ENCODE measurements at regions not wholly inside any gene's neighbourhood (a gene's known extent, or its start where the extent isn't known, plus 50 kb on each side); places are given as distances from the start of the nearest gene placed in this dataset.

DNA sequence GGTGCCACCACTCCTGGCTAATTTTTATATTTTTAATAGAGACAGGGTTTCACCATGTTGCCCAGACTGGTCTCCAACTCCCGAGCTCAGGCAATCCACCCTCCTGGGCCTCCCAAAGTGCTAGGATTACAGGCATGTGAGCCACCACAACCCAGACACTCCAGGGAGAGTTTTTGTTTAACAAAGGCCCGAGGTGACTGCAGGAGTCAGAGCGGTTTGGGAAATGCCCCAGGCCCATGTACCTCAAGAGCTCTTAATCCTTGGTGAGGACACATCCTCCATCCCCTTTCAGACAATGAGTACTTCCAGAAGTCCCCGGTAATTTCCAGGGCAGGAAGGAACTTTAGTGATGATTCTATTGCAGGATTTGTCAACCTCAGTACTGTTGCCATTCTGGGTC is 176.0 kb downstream of the ESRRB start:
- intact Hi-C loops (cut with micrococcal nuclease) = no loop called here

DNA sequence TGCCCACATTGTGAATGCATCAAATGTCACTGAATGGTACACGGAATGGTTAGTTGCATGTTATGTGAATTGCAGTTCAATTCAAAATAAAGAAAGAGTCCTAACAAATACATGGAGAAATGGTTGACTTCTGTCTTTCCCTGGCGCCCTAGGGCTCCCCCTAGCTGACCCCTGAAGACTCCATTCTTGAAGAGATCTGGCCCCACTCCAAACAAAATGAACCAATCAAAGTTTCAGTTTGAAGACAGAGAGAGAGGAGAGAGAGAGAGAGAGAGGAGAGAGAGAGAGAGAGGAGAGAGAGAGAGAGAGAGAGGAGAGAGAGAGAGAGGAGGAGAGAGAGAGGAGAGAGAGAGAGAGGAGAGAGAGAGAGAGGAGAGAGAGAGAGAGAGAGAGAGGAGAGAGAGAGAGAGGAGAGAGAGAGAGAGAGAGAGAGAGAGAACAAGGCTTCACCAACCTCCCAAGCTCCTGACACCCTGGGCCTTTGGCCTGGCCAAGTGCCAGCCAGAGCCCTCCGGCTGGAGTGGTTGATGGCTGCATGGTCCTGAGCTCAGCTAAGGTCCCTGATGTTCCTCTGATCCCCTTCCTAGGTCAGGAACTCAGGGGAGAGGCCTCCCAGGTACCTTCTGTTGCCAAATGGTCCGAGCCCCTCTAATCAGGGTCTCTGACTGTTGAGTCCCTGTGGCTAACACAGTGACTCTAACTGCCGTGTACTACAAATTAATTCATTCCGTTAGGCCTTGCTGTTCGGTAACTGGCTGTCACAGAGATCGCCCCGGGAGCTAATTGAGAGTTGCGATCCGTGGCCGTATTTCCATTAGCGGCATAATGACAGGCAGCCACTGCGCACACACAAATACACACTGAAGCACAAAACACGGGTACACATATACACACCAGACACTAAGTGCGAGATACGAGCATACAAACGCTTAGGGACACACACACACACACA is 188.8 kb downstream of the ESRRB start:
- intact Hi-C loops (cut with micrococcal nuclease) = no loop called here

DNA sequence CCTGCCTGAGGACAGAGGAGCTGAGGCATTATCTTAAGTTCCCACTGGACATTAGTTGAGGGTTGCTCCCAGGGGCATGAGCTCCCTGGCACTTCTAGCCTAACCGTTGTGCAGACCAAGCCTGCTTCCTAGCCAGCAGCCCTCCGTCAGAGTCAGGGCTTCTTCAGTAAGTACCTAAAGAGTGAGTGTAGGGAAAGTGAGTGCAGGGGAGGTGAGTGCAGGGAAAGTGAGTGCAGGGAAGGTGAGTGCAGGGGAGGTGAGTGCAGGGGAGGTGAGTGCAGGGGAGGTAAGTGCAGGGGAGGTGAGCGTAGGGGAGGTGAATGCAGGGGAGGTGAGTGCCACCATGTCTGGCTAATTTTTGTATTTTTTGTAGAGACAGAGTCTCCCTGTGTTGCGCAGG is 190.5 kb downstream of the ESRRB start:
- intact Hi-C loops (cut with micrococcal nuclease) = no loop called here

DNA sequence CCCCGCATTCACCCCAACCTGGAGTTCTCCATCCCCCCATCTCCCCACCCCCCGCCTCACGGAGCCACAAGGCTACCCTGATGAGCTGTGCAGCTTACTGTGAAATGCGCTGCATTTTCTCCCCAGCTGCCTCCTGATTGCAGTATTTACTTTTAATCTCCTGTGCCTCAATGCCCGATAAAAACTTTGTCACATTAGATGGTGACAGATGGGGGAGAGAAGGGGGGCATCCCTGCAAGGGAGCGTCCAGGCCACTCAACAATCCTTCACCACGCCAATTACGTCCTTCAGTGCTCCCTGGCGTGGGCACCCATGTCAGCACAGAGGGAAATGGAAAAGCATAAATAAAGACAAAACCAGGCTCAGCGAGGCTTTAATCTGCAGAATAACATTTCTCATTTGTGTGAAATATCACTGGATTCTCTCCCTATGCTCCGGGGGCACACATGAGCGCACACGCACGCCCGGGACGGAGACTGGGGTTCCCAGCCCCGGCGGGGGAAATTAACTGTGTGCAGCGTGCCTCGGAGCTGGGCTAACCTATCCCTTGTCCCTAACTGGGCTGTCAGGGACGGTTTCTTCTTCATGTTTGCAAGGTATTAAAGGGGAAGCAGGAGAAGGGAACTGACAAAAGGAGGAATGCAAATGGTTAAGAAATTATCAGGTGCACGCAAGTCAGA is 186.7 kb upstream of the VASH1 start:
- intact Hi-C loops (cut with micrococcal nuclease) = no loop called here

DNA sequence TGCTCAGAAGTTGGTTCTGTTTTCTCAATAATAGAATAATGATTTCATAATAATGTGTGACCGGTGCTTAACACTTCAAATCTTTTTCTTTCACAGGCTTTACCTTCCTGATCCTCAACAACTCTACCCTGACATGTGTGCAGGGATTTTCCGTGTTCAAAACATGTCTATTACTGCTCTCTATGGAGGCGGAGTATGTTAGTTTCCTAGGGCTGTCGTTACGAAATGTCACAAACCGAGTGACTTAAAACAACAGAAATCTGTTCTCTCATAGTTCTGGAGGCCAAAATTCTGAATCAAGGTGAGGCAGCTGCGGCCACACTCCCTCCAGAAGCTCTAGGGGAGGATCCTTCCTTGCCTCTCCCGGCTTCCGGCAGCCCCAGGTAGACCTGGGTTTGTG is 186.2 kb upstream of the VASH1 start:
- intact Hi-C loops (cut with micrococcal nuclease) = no loop called here

DNA sequence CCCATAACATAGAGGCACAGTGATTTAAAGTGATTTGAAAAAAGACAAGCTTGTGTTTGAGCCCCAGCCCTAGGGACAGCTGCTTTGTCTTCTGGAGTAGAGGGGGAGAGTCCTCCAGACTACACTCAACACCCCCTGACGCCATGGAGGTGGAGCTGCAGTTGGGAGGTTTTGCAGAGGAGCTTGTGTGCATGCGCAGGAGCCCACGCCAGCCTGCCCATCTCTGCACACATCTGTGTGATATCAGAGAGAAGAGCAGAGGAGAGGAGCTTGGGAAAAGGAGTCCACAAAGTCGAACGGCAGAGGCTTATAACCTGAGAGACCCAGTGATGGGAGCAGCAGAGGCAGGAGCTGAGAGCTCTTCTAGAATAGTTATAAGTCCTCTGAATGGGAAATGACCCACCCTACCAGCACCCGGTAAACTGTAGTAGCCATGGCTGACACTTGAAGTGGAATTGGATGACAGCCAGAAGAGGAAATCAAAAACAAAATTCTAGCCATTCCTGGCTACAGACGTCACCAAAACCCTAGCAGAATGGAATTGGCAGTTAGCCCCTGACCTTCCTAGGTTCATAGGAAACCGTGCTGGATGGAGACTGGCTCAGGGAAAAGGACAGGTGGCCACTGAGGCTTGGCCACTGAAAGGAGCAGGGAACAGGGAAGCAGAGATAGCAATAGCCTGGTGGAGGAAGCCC is 185.1 kb upstream of the VASH1 start:
- intact Hi-C loops (cut with micrococcal nuclease) = no loop called here

DNA sequence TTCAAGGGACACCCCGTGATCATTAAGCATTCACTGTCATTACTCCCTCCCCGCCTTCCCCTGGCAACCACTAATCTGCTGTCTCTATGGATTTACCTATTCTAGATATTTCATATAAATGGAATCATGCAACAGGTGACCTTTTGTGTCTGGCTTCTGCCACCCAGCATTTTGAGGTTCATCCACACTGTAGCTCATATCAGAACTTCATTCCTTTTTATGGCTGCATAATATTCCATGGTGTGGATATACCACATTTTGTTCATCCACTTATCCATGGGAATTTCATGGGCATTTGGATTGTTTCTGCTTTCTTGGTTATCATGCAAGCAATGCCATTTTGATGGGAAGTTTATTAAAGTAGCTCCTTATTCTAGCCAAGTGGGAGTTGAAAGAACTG is 184.2 kb upstream of the VASH1 start:
- intact Hi-C loops (cut with micrococcal nuclease) = no loop called here

DNA sequence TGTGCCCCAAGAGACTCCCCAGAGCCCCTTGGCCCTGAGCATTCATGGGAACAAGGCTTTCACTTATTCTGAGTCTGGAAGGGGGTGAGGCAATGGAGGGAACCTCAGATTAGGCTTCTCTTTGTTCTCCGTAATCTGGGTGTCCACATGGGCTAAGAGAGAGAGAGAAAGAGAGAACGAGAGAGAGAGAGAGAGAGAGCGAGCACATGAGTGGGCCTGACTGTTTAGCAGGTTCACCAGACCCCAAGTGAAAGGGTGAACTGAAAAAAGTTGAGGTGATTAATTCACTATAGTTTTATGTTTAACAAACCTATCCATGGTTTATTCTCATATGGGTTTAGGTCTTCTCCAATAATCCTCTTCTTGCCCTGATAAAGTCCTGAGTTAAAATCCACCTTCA is 183.4 kb upstream of the VASH1 start:
- intact Hi-C loops (cut with micrococcal nuclease) = no loop called here

DNA sequence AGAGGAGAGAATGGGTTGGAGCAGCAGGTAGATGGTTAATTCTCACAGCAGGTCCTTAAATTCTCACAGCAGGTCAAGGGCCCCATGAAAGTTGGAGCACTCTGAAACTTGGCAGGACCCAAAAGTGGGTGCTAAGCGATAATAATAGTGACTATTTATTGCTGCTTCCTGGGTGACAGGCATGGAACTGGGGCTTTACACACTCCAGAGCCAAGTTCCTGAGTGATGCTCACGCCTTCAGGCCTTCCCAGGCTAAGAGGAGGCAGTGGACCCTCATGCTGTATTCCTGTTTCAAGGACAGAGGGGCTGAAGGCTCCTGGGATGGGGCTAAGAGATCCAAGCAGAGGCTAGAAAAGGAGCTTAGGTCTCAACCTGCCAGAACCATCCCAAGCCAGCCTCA is 180.9 kb upstream of the VASH1 start:
- intact Hi-C loops (cut with micrococcal nuclease) = no loop called here

DNA sequence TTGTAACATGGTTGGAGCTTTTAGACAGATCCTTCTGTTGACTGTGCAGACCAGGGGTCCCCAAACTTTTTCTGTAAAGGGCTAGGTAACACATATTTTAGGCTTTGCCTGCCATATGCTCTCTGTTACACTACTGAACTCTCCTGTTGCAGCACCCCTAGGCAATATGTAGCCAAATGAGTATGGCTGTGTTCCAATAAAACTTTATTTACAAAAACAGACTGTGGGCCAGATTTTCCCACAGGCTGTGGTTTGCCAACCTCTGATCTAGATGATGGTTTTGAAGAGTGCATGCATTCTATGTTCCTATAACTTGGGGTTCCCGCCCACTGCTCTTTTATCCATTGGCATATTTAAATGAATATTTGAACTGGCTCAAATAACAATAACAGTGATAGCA is 180.3 kb upstream of the VASH1 start:
- intact Hi-C loops (cut with micrococcal nuclease) = no loop called here

DNA sequence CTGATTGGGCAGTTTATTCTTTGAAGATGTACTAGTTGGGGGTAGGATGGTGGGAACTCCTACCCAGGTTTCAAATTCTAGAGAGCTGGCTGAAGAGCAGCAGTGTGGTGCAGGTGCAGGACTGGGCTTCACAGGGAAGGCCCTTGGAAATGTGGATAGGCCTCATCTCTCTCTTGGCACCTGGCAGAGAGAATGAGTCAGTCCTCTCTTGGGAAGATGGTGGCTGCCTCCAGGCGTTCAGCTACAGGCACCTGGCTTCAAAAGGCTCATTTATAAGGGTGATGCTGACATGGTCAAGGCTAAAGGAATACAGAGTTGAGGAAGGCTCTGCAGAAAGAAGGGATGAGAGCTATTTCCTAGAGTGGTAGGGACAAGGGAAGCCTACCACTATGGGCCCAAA is 179.7 kb upstream of the VASH1 start:
- intact Hi-C loops (cut with micrococcal nuclease) = no loop called here

DNA sequence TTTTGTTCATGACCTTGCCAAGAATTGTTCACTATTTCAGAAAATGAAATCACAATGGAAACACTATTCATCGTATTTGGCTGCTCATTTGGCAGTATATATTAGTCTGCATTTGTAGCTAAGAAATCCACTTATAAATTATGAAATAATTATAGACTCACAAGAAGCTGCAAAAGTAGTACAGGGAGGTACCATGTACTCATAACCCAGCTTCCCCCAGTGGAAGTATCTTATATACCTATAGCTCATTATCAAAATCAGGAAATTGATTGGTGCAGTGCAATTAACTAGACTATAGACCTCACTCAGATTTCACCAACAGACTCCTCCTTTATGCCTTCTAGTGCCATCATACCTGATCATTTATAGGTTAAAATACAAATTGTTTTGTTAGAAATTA is 178.8 kb upstream of the VASH1 start:
- intact Hi-C loops (cut with micrococcal nuclease) = no loop called here

DNA sequence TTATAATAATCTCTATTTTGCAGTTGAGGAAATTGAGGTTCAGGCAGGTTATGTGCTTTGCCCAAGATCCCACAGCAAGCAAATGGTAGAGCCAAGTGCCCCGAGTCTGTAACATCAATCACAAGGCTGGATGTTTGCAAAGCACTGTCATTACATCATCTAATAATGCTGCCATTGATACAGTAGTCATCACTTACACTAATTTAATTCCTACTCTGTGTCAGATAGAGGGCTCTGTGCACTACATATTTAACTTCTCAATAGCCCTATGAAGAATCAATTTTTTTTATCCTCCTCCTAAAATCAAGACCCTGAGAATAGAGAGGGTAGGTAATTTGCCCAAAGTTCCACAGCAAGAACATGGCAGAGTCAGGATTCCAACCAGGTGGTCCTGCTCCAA is 178.1 kb upstream of the VASH1 start:
- intact Hi-C loops (cut with micrococcal nuclease) = no loop called here

DNA sequence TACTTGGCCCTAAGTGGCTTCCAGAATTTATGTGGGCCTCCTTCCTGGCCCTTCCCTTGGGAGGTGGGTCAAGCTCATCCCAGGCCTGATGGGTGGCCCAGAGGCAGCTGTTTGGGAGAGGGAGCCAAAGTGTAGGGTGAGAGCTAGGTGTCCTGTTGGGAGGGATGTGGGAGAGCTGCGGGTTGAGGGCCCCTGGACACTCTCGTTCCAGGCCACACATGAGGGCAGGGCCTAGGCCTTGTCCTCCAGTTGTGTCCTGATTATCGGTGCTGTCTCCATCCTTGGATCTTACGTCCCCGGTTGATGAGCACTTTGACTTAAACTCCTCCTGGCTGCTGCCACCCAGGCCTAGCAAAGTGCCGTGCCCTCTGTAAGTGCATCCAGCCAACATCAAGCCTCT is 177.5 kb upstream of the VASH1 start:
- intact Hi-C loops (cut with micrococcal nuclease) = no loop called here

DNA sequence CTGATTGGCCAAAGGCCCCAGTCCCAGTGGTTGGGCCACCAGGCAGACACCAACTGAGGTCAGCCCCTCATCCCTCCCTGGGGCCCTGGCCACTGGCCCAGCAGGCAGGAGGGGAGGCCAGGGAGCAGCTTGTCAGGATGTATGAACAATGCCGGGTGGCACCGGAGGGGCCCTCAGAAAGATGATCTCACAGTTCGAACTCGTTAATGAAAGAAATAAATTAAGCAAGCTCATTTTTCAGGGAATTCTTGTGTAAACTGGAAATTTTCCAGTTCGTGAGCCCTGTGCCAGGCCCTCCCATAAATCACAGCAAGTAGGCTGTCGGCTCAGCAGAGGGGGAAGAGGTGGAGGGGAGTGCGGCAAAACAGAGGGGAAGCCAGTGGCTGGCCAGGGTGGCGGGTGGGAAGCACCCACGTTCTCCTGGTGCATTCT is 177.0 kb upstream of the VASH1 start:
- intact Hi-C loops (cut with micrococcal nuclease) = no loop called here

DNA sequence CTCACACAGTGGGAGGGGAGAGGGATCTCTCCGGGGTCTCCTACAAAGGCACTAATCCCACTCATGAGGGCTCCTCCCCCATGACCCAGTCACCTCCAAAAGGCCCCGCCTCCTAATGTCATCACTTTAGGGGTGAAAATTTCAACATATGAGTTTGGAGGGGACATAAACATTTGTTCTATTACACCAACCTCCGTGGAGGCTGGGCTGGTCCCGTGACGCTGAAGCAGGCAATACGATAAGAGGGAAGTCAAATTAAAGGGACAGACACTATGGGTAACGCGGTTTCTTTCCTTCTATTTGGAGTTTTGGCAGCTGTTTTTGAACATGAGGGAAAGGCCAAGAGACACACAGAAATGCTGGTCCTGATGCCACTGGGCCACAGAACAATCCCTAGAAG is 175.7 kb upstream of the VASH1 start:
- intact Hi-C loops (cut with micrococcal nuclease) = no loop called here

DNA sequence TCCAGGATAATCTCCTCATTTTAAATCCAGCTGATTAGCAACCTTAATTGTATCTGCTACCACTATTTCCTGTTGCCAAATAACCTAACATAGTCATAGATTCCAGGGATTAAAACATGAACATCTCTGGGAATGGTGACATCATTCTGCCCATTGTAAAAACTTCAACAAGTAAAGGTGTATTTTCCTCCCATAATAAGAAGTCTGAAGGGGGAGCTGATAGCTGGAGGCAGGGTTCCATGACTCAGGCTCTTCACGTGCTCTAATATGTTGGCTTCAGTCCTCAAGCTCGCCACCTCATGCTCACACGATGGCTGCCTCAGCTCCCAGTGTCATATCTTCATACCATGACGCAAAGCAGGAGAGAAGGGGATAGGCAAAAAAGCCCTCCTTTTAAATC is 172.0 kb upstream of the VASH1 start:
- intact Hi-C loops (cut with micrococcal nuclease) = no loop called here

DNA sequence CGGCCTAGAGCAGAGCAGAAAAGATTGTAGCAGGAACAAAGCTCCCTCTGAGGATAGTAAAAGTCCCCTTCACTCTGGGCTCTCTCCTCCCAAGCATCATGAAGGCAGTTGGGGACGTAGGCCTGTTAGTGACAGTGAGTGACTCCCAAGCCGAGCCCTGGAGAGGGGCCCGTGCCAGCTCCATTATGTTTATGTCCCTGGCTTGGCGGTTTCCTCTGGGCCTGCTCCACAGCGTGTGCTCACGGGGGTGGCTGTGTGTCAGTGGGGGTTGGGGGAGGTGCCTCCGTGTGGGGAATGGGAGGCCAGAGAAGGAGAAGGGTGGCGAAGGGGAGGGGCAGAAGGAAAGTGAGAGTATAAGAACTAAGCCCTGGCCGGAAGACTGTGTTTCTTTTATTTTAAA is 170.0 kb upstream of the VASH1 start:
- intact Hi-C loops (cut with micrococcal nuclease) = no loop called here

DNA sequence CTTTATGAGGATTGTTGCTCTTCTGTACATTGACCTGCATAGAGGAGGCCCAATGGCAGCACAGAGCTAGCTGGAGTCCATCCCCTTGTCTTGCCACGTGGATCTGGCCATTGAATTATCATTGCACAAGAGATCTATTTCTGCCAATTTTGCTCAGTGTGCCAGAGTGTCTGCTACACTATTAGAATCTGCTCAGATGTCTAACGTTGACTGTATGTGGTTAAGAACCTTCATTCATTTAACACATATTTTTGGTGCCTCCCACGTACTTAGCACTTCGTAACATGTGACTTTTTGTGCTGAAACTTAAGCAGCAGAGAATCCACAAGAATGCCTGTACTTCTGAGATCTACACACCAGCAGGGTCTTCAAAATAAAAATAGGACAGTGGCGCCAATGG is 166.0 kb upstream of the VASH1 start:
- intact Hi-C loops (cut with micrococcal nuclease) = no loop called here

DNA sequence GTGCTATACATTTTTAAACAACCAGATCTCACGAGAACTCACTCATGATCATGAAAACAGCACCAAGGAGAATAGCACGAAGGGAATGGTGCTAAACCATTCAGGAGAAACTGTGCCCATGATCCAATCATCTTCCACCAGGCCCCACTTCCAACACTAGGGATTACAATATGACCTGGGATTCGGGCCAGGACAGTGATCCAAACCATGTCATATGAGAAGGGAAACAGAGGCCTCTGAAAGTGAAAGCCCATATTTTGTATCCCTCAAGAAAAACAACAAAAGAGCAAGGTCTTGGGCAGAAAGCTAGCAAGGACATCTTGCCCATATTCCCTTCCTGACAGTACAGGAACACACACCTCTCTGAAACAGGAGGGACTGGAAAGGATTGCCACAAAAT is 163.9 kb upstream of the VASH1 start:
- intact Hi-C loops (cut with micrococcal nuclease) = no loop called here

DNA sequence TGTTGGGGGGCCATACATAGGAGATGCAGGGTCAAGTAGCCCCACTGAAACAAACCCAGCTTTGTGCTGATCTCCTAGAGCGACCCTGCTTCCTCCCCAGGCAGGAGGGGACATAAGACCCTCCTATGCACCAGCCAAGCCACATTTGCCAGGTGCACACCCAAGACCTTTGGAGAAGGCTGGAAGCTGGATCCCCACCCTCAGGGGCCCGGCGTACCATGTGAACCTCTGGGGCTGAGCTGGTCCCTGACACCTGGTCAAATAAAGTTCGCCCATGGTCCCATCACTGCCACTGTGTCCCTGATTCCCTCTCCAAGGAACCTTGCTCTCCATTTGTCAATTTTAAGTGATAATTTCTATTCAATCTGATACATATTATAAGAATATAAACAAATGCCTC is 162.1 kb upstream of the VASH1 start:
- intact Hi-C loops (cut with micrococcal nuclease) = no loop called here

DNA sequence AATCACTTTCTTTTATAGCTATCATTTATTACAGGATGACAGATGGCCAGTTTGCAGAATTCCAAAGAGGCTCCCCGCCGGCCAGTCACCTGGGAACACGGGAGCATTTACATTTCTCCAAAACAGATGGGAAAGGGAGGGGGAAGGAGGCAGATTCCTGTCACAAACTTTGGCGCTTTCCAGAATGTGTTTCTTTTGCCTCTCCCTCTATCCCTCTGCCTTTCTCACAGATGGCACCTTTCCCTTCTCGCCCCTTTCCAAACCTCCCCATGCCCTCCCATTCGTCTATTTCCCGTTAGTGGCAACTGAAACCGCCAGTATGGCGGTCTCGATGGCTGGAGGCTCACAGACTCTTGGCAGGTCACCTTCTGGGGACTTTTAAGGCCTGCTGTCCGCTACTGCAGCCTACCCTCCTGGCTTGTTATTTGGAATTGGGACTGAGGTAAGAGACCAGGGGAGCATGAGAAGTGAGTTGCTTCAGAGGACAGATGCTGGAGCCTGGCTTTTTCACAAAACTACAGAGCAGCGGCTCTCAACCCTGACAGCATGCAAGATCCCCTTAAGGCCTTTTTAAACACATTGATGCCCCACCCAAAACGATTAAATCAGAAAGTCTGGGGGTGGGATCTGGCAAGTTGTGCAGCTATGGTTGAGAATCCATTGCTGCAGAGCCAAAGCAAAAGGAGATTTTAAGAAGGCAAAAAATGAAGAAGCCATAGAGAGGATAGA is 161.5 kb upstream of the VASH1 start:
- intact Hi-C loops (cut with micrococcal nuclease) = no loop called here

Measured in T-helper 1 cell treated with Interleukin-12 subunit alpha and Interleukin-12 subunit beta and Interleukin-4 antibody, amounts not matched to agents 30 ng/mL and 1 ng/mL, for 36 hours (primary cell).